Neural cell (in vitro differentiated cells): ENCODE measurements at regions not wholly inside any gene's neighbourhood (a gene's known extent, or its start where the extent isn't known, plus 50 kb on each side); places are given as distances from the start of the nearest gene placed in this dataset.

ENCODE experiments used
- H2AFZ ChIP-seq: fragments of 200-600, 300-800 bp; sonication (generic), shearing (Covaris generic); 2 replicates; pipeline ENCODE4 v1.6.0; 2014; ENCODE audit warnings: low read depth, mild to moderate bottlenecking, antibody characterized with exemption, low read length, moderate library complexity
- H3F3A ChIP-seq: fragments of 200-600 bp; shearing (Covaris generic); 2 replicates; pipeline ENCODE4 v1.6.1; 2016; ENCODE audit warnings: mild to moderate bottlenecking, moderate library complexity, mixed read lengths, antibody characterized with exemption, low read length; ENCODE audit not compliant: insufficient read depth, poor library complexity, severe bottlenecking
- H3K27ac ChIP-seq: fragments of 200-600, 300-800 bp; sonication (generic), shearing (Covaris generic); 2 replicates; pipeline ENCODE4 v1.5.1; 2014; ENCODE audit warnings: mild to moderate bottlenecking, low read length, moderate library complexity
- H3K27me3 ChIP-seq: fragments of 300-800, 200-600 bp; sonication (generic), shearing (Covaris generic); 2 replicates; pipeline ENCODE4 v1.6.0; 2014; ENCODE audit warnings: mild to moderate bottlenecking, low read depth, low read length, moderate library complexity; ENCODE audit not compliant: insufficient read depth
- H3K36me3 ChIP-seq: fragments of 300-800, 200-600 bp; sonication (generic), shearing (Covaris generic); 2 replicates; pipeline ENCODE4 v1.5.1; 2014; ENCODE audit warnings: mild to moderate bottlenecking, antibody characterized with exemption, low read length, moderate library complexity; ENCODE audit not compliant: insufficient read depth
- H3K4me2 ChIP-seq: fragments of 300-800, 200-600 bp; sonication (generic), shearing (Covaris generic); 2 replicates; pipeline ENCODE4 v1.6.0; 2014; ENCODE audit warnings: mild to moderate bottlenecking, low read length
- H3K4me3 ChIP-seq: fragments of 300-800, 200-600 bp; sonication (generic), shearing (Covaris generic); 2 replicates; pipeline ENCODE4 v1.5.1; 2014; ENCODE audit warnings: mild to moderate bottlenecking, low read length, moderate library complexity
- H3K79me2 ChIP-seq: fragments of 200-600 bp; shearing (Covaris generic); replicated peaks from 2 replicates; pipeline ENCODE4 v1.6.0; 2014; ENCODE audit warnings: mild to moderate bottlenecking, low read length, moderate library complexity; ENCODE audit not compliant: insufficient read depth
- H3K9ac ChIP-seq: fragments of 300-800, 200-600 bp; sonication (generic), shearing (Covaris generic); 2 replicates; pipeline ENCODE4 v1.6.1; 2016; ENCODE audit warnings: mild to moderate bottlenecking, low read length, mixed read lengths
- H3K9me2 ChIP-seq: fragments of 200-600 bp; shearing (Covaris generic); 2 replicates; pipeline ENCODE4 v1.6.1; 2016; ENCODE audit warnings: mild to moderate bottlenecking, low read length, mixed read lengths; ENCODE audit not compliant: insufficient read depth
- H3K9me3 ChIP-seq: fragments of 200-600, 300-800 bp; sonication (generic), shearing (Covaris generic); 2 replicates; pipeline ENCODE4 v1.6.1; 2016; ENCODE audit warnings: mild to moderate bottlenecking, mixed run types, low read length, moderate library complexity, mixed read lengths
- H4K20me1 ChIP-seq: fragments of 200-600 bp; shearing (Covaris generic); 2 replicates; pipeline ENCODE4 v1.6.1; 2016; ENCODE audit warnings: mild to moderate bottlenecking, mixed run types; ENCODE audit not compliant: insufficient read depth
- EP300 ChIP-seq: fragments of 450-650 bp; conservative IDR thresholded peaks from 2 replicates; pipeline ENCODE4 v1.6.1; 2014; ENCODE audit warnings: antibody characterized with exemption, mild to moderate bottlenecking, moderate library complexity; ENCODE audit not compliant: poor library complexity, severe bottlenecking
- EZH2 ChIP-seq: fragments of 200-600, 300-800 bp; shearing (Covaris generic), sonication (generic); IDR thresholded peaks from 2 replicates; pipeline ENCODE4 v1.6.1; 2014; ENCODE audit warnings: antibody characterized with exemption, low read length, borderline replicate concordance, mild to moderate bottlenecking; ENCODE audit not compliant: insufficient read depth, poor library complexity, severe bottlenecking
- MXI1 ChIP-seq: fragments of 450-650 bp; conservative IDR thresholded peaks from 2 replicates; pipeline ENCODE4 v1.6.1; 2014; ENCODE audit warnings: antibody characterized with exemption, mild to moderate bottlenecking; ENCODE audit not compliant: poor library complexity, severe bottlenecking
- POLR2AphosphoS5 ChIP-seq: IDR thresholded peaks from 2 replicates; pipeline ENCODE4 v1.6.1; 2012
- RAD21 ChIP-seq: fragments of 450-650 bp; conservative IDR thresholded peaks from 2 replicates; pipeline ENCODE4 v1.6.1; 2014; ENCODE audit warnings: antibody characterized with exemption, mild to moderate bottlenecking, moderate library complexity
- REST ChIP-seq: IDR thresholded peaks from 2 replicates; pipeline ENCODE4 v1.6.1; 2012; ENCODE audit warnings: borderline replicate concordance
- SMC3 ChIP-seq: fragments of 450-650 bp; conservative IDR thresholded peaks from 2 replicates; pipeline ENCODE4 v1.6.1; 2014; ENCODE audit warnings: antibody characterized with exemption, mild to moderate bottlenecking, moderate library complexity; ENCODE audit not compliant: poor library complexity
- TAF1 ChIP-seq: IDR thresholded peaks from 2 replicates; pipeline ENCODE4 v1.6.1; 2012; ENCODE audit warnings: low read depth
- TF ChIP-seq, protein P1 (sequence below): fragments of 450-650 bp; IDR thresholded peaks from 2 replicates; pipeline ENCODE4 v1.5.1; 2014; ENCODE audit warnings: antibody characterized with exemption, mild to moderate bottlenecking, moderate library complexity; ENCODE audit not compliant: poor library complexity, severe bottlenecking

DNA sequence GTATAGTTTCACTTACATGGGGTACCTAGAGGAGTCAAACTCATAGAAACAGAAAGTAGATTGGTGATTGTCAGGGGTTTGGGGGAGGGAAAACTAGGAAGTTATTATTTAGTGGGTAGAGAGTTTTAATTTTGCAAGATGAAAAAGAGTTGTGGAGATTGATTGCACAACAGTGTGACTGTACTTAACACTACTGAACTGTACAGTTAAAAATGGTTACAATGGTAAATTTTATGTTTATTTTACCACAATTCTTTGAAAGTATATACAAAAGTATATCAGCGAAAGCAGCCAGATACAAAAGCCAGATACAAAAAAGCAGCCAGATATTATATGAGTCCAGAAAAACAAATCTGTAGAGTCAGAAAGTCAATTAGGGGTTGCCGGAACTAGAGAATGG is 247.6 kb downstream of the IPO8 start:
- Histone ChIP-seq H3K4me3 (no peak overlapping the region), H3K79me2 (no peaks in the 10 kb centered on the region), H4K20me1 (no peaks in the 10 kb centered on the region), H2AFZ (no peak overlapping the region), H3K27me3 (no peaks in the 10 kb centered on the region), H3K9me3 (no peaks in the 10 kb centered on the region), H3K27ac (no peak overlapping the region), H3K36me3 (no peaks in the 10 kb centered on the region), H3K4me2 (no peak overlapping the region), H3F3A (no peaks in the 10 kb centered on the region), H3K9me2 (no peaks in the 10 kb centered on the region), H3K9ac (no peak overlapping the region)
- TF ChIP-seq MXI1 (no peak), REST (no peak), TAF1 (no peak)

DNA sequence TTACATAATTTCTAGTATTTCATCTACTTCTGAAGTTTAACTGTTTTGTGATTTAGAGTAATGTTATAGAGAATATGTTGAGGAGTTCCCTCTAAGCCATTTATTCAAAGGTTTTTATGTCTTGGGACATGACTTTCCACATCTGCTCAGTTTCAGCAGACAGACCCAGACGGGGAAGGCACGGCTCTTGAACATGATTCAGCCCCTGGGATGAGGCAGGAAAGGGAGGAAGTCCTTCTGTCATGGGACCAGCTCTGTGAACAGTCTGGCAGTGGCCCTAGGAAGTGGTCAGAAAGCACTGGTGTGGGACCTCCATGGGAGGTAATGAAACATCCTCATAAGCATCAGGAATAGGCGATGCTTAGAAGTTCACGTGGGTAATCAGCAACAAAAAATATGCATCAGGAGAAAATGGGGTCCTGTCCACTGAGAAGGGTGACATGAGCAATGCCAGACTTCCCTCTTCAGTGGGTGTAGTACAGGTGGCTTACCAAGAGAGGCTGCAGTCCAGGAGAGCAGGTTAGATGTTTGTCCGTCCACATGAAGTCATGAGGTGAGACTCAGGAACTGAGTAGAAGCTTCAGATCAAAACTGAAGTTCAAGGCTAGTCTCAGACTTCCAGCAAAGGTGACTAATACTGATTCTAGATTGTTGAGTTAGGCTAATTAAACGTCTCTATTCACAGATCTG is 248.5 kb downstream of the IPO8 start:
- TF ChIP-seq POLR2AphosphoS5 (no peak), TAF1 (no peak), MXI1 (no peak), EZH2 (no peak), RAD21 (no peak)
- Histone ChIP-seq H3K27me3 (no peaks in the 10 kb centered on the region), H2AFZ (no peak overlapping the region), H3K9me3 (no peaks in the 10 kb centered on the region), H3K9me2 (no peaks in the 10 kb centered on the region), H3F3A (no peaks in the 10 kb centered on the region), H3K4me2 (no peak overlapping the region), H3K79me2 (no peaks in the 10 kb centered on the region), H3K9ac (no peak overlapping the region), H3K27ac (no peak overlapping the region), H3K36me3 (no peaks in the 10 kb centered on the region), H4K20me1 (no peaks in the 10 kb centered on the region), H3K4me3 (no peak overlapping the region)

DNA sequence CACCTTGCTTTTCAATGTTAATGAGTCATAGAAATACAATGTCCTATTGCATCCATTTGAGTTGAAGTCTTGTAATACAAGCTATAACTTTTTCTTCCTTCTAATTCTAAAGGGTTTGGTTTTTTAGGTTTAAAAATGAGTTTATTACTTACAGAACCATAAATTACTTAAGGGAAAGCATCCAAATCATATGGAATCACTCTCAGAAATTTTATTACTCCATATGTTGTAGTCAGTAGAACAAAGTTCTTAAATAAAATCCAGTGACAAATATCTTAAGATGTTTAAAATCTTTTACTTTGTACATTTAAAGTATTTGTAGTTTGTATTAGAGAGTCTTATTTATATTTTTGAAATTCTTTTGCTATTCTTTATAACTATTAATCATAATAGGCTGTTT is 253.2 kb downstream of the IPO8 start:
- no peak overlapping the region for H3K9ac ChIP-seq
- no peaks in the 10 kb centered on the region for H4K20me1 ChIP-seq
- no peaks in the 10 kb centered on the region for H3K79me2 ChIP-seq
- no peak overlapping the region for H3K27ac ChIP-seq
- H3K36me3 ChIP-seq: no peaks in the 10 kb centered on the region
- no peak overlapping the region for H3K4me2 ChIP-seq
- H3K9me3 ChIP-seq: no peaks in the 10 kb centered on the region
- H2AFZ ChIP-seq: no peak overlapping the region
- H3F3A ChIP-seq: no peaks in the 10 kb centered on the region
- H3K9me2 ChIP-seq: no peaks in the 10 kb centered on the region
- TF ChIP-seq, protein P1, sequence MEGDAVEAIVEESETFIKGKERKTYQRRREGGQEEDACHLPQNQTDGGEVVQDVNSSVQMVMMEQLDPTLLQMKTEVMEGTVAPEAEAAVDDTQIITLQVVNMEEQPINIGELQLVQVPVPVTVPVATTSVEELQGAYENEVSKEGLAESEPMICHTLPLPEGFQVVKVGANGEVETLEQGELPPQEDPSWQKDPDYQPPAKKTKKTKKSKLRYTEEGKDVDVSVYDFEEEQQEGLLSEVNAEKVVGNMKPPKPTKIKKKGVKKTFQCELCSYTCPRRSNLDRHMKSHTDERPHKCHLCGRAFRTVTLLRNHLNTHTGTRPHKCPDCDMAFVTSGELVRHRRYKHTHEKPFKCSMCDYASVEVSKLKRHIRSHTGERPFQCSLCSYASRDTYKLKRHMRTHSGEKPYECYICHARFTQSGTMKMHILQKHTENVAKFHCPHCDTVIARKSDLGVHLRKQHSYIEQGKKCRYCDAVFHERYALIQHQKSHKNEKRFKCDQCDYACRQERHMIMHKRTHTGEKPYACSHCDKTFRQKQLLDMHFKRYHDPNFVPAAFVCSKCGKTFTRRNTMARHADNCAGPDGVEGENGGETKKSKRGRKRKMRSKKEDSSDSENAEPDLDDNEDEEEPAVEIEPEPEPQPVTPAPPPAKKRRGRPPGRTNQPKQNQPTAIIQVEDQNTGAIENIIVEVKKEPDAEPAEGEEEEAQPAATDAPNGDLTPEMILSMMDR: no peak
- TF ChIP-seq RAD21: no peak
- no peak for TF ChIP-seq EP300
- no peak for TF ChIP-seq TAF1
- no peak for TF ChIP-seq SMC3
- no peak for TF ChIP-seq POLR2AphosphoS5
- H3K4me3 ChIP-seq: no peak overlapping the region
- H3K27me3 ChIP-seq: no peaks in the 10 kb centered on the region
